KG1 (cell line): ENCODE measurements at regions not wholly inside any gene's neighbourhood (a gene's known extent, or its start where the extent isn't known, plus 50 kb on each side); places are given as distances from the start of the nearest gene placed in this dataset.

Experiments
- DNase-seq: peaks from one replicate; lab custom pipeline; 2025; lab: John Stamatoyannopoulos, UW

DNA sequence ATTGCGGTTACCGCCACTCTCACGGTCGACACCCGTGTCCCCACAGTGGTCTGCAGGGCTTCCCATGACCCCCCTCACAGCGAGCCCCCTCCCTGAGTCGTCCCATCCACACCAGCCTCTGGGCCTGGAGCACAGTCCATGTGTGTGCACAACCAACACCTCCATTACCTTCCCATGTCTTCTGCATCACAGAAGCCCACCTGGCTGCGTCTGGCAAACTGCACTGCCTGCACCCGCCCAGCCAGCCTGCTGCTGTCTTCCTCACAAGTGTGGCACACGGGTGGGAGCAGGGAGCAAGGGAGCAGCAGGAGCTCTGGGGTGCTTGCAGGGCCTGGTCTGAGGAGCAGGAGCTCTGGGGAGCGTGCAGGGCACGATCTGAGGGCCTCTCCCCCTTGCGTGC lies 415.3 kb upstream of the IRX4 start:
- DNase-seq, result no peak

GRCh38 chr5:2295476-2295875 lies 412.8 kb upstream of the IRX4 start:
- DNase-seq, result no peak

- DNase-seq, result no peak
These were observed 411.2 kb upstream of the IRX4 start for GRCh38 chr5:2293906-2294305.

DNA sequence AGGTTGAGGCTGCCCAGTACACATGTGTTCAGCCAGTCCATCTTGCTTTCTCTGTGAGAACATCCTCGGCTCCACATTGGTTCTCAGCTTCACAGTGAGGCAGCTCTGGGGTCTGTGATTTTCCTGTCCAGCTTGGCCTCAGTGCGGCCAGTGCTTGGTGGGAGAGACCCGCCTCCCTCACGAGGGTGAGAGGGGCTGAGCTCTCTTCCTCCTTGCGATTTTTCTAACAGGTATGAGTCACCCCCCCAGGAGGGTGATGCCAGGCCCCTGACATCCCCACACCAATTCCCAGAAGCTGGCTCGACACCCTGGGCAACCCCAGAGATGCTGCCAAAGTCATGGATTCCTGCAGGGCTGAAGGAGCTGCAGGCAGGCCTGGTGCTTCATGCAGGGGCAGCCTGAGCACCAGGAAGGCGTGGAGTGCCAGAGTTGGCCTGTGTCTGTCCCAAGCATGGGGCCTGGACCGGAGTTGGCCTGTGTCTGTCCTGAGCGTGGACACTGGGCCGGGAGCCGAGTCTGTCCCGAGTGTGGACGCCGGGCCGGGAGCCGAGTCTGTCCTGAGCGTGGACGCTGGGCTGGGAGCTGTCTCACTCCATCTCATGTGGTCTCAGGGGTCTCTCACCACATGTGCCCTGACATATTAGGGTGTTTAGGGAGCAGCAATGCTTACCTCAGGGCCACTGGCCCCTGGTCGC lies 408.6 kb upstream of the IRX4 start:
- DNase-seq, result no peak

DNA sequence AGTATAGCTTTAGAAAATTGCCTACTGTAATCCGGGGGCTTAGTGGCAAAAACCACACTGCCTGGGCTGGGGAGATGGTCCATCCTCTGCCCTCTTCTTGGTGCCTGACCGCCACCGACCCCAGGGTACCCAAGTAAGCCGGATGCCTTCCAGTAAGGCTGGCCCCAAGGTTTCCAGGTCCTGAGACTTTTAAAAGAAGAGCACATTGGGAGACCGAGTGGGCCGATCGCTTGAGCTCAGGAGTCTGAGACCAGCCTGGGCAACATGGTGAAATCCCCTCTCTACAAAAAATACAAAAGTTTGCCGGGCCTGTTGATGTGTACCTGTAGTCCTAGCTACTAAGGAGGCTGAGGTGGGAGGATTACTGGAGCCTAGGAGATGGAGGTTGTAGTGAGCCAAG lies 406.7 kb upstream of the IRX4 start:
- no peak for DNase-seq

DNA sequence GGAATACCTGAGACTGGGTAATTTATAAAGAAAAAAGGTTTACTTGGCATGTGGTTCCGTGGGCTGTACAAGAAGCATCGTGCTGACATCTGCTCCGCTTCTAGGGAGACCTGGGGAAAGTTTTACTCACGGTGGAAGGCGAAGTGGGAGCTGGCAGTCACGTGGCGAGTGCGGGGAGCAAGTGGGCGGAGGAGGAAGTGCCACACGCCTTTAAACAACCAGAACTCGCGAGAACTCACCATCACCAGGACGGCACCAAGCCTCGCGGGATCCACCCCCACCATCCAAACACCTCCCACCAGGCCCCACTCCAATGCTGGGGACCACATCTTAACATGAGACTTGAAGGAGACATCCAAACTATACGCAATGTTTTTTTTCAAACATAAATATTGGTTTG lies 406.2 kb upstream of the IRX4 start:
- no peak for DNase-seq

DNA sequence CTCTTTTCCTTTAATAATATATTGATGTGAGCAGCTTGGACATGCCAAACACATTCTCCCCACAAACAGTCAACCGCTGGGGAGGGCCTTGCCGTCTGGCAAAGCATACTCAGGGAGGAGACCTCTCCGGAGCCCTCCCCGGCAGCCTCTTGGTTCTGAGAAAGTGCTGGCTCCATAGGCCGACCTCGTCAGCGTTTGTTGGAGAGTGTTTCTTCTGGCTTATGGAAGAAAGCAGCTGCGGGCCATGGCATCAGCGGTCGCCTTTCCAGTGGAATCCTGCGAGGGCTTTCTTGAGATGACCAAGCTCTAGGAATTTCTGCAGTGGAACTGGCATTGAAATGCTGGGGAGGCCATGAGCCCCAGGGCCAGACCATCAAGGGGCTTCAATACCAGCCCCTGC lies 405.7 kb upstream of the IRX4 start:
- DNase-seq, result no peak

DNA sequence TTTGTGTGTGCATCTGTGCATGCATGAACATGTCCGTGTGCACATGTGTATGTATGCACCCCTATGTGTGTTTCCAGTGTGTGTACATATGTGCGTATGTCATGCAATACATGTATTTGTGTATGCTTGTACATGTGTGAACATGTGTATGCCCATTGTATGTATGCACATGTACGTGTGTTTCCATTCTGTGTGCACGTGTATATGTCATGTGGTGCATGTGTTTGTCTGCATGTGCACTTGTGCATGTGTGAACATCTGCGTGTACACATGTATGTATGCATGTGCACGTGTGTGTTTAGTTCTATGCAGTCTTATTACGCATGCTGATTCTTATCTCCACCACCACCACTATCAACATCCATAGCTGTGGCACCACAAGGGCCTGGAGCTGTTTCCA lies 403.5 kb upstream of the IRX4 start:
- no peak for DNase-seq

DNA sequence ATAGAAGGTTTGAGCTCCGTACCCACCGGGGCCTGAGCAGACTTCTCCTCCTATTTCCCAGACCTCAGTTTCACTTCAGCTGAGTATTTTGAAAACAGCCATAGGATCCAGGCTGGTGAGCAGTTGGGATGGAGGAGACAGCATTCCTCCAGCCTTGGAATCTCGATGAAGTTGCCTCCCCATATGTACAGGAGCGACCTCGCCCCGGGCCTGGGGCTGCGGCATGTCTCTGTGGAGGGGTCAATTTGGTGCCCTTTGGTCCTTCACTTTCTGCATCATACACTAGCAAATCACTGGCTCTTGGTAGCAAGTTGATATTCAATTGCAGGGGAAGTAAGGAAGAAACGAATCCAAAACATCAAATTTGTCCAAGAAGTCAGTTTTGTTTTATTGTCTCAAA lies 402.0 kb upstream of the IRX4 start:
- no peak for DNase-seq

- DNase-seq, result no peak
These were observed 400.8 kb upstream of the IRX4 start for GRCh38 chr5:2283481-2284045.

DNA sequence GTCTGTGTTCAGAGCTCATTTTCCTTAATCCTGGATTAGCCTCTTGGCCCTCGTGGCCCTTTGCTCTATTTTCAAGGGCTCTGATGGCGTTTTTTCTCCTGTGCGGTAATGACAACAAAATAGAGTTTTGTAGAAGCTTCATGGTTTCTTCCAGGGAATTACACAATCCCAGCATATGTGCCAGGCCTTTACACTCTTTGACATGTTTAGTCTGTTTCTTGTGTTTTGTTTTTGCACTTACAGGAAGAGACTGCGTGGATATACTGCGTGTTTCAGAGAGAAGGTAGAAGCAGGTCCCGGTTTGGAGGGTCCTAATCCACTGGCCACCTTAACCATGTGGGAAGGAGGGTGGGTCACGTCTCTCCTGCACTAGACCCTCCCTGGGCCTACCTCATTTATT lies 400.2 kb upstream of the IRX4 start:
- DNase-seq, result no peak

DNA sequence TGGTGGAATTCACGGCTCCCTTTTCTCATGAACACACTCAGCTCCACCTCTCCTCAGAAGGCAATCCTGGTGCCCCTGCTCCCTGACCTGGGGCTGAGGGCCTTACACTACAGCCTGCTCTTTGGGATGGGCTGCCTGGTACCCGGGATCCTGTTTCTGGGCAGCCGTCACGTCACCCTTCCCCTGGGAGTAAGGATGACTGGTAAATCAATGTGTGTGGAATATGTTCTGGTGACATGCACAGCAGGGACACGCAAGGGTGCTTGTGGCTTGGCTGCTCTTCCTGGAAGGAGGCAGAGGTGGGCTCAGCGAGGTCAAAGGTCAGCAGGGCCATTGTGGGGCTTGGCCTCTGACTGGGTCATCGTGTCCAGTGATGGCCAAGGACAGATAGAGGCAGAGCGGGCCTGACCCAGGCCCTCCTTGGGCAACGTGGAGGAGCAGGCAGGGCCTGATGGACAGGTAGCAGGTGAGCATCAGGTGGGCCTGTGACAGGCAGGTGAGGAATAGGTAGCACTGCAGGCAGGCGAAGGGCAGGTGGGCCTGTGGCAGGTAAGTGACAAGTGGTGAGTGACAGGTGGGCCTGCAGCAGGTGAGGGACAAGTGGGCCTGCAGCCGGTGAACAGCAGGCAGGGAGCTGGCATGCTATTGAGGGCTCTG lies 399.4 kb upstream of the IRX4 start:
- no peak for DNase-seq

DNA sequence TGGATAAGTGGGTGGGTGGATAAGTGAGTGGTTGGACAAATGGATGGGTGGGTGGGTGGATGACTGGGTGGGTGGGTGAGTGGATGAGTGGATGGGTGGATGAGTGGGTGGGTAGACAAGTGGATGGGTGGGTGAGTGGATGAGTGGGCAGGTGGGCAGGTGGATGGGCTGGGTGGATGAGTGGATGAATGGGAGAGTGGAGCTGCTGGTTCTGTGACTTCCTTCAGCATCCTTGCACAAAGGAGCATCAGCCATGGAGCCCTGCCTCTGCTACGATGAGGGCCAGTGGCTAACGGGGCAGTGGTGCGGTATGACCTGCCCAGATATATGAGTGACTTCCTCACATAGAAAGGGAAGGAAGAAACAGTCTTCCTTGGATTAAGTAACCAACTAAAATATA lies 398.7 kb upstream of the IRX4 start:
- DNase-seq, result no peak

DNA sequence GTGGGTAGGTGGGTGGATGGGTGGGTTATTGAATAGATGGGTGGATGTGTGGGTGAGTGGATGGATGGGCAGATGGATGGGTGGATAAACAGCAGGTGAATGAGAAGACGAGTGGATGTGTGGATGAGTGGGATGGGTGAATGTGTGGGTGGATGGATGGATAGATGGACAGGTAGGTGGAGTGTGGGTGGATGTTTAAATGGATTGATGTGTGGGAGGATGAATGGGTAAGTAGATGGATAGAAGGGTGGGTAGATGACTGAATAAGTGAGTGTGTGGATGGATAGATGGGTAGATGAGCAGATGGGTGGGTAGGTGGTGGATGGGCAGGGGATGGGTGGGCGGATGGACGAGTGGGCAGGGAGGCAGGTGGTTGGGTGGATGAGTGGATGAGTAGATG lies 397.6 kb upstream of the IRX4 start:
- no peak for DNase-seq

DNA sequence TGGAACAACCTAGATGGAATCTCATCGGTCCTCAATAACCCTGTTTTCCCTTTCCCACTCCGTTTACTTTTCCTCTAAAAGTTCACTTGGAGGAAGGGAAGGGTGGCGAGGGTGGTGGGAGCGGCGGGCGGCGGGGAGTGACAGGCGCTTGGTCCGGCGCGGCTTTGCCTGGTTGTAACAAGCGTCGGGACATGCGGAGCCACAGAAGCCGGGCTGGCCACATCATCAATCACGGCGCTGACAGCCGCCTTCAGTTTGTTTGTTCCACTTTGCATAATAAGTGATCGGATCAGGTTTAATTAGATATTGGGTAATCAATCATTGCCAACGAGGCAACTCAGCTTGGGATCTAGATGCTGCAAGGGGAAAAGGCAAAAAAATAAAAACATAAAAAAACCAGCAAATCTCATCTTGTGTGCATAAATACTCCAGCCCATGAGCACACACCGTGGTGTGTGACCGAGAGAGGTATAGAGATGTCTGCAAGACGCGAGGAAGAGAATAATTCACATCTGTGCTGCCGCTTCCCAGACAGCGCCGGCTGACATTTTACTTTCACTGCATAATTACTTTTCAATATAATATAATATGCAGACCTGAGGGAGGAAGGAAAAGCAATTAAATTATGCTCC lies 396.2 kb upstream of the IRX4 start:
- no peak for DNase-seq

DNA sequence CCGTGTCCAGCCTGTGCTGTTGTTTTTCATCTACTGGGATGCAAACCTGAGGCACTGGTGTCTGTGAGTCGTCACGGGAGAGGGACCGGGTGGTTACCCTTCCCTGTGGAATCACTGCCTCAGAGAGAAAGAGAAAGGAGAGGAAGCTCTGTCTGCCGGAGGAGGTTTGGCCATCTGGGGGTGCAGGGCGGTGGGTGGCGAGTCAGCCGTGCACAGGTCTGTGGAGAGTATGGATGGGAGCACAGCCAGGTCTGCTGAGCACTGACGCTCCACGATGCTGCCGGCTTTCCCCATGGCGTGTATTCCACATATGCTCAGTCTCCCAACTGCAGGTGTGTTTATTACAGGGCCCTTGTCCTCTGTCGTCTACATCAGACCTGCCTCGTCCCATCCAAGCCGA lies 395.2 kb upstream of the IRX4 start:
- no peak for DNase-seq

DNA sequence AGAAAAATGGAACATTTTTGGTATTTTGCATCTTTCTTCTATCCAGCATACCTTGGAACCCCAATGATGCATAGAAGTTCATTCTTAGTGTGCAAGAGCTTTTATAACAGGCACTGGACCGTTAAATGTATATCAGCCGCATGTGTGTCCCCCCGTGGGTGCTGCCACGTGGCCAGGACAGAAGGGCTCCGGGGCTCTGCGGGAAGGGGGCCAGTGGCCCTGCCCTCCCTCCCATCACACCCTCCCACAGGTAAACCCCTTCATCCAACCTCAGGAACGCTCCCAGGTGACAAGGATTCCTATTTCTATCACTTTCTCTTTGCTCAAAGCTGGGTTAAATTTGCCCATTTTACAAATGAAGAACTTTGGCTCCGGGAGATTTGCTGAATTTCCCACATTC lies 393.4 kb upstream of the IRX4 start:
- no peak for DNase-seq

- DNase-seq, result no peak
These were observed 390.0 kb upstream of the IRX4 start for GRCh38 chr5:2272755-2273154.

GRCh38 chr5:2272039-2272438 lies 389.3 kb upstream of the IRX4 start:
- DNase-seq, result no peak

DNA sequence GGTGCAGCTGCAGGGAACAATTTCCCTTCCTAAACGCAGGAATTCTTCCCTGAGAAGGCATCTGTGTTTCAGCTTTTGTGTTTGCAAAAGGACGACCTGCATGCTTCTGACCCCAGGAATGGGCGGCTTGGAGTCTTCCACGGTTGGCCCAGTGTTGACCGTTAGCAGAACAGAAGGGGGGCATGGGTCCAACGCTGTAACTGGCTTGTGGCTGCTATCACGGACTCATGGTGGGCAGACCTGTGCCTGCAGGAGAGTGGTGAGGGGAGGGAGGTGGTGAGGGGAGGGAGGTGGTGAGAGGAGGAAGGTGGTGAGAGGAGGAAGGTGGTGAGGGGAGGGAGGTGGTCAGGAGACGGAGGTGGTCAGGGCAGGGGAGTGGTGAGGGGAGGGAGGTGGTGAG lies 388.6 kb upstream of the IRX4 start:
- DNase-seq, result no peak

GRCh38 chr5:2270467-2270866 lies 387.7 kb upstream of the IRX4 start:
- DNase-seq, result no peak

DNA sequence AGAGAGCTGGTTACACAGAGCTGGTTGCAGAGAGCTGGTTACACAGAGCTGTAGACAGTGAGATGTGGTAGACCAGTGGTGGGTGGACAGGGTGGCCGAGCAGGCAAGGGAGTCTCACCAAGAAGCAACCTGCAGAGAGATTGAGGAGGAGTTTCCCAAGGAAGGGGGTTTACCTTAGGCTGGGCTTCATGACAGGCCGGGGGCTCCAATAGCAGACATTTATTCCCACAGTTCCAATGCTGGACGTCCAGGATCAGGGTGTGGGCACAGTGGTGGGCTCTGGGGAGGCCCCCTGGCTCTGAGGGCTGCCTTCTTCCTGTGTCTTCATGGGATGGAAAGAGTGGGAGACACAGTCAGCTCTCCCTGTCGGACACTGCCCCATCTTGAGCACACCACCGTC lies 386.9 kb upstream of the IRX4 start:
- DNase-seq, result no peak

DNA sequence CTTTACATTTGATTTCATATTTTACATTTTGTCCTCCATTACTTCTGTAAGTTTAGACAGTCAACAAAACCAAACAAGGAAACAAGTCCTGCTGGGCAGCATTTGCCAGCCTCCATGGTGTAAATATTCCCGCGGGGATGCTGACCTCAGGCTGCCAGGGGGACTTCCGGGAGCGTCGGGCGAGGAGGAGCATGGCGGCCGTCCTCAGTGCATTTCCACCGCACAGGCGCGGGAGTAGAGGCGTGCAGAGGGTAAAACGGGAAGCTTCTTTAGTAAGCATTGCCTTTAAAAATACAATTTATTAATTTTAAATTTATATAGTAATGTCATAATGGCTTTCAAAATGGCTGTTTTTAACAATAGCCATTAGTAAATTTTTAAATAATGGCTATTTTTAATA lies 385.3 kb upstream of the IRX4 start:
- no peak for DNase-seq
